Colonic mucosa (tissue), 4 donors: ENCODE measurements at regions not wholly inside any gene's neighbourhood (a gene's known extent, or its start where the extent isn't known, plus 50 kb on each side); places are given as distances from the start of the nearest gene placed in this dataset.
"Not testable (repeated sequence)": the region's sequence is repeated elsewhere in the genome, so short reads cannot be mapped to it uniquely, and the experiment has no call there.

Source experiments
- DNase-seq: peaks from one replicate; pipeline ENCODE4 v3.0.0-alpha.2; 2020
- H3K27ac ChIP-seq: fragments of 200-600 bp; one replicate; pipeline ENCODE4 v1.8.0; 2021
- H3K27me3 ChIP-seq: fragments of 200-600 bp; one replicate; pipeline ENCODE4 v1.8.0; 2021
- H3K36me3 ChIP-seq: fragments of 200-600 bp; one replicate; pipeline ENCODE4 v1.8.0; 2021
- H3K4me1 ChIP-seq: fragments of 200-600 bp; one replicate; pipeline ENCODE4 v1.8.0; 2021; ENCODE audit warnings: mild to moderate bottlenecking
- H3K4me3 ChIP-seq: fragments of 200-600 bp; one replicate; pipeline ENCODE4 v1.8.0; 2021
- H3K9ac ChIP-seq, 2 donors: one replicate each; pipeline ENCODE4 v1.7.0; 2013; ENCODE audit warnings: control low read depth in 2 of 2, low read depth in 2 of 2, low read length in 2 of 2
- H3K9me3 ChIP-seq: fragments of 200-600 bp; one replicate; pipeline ENCODE4 v1.8.0; 2021
- CTCF ChIP-seq: fragments of 200-600 bp; IDR thresholded peaks from one replicate; pipeline ENCODE4 v1.8.0; 2022; ENCODE audit warnings: antibody characterized with exemption, mild to moderate bottlenecking
- intact Hi-C: fragments of 100-400 bp; cut with DNase I; formaldehyde crosslinking; loops from one replicate; pipeline ENCODE4 v1.14.1; 2022
- donor health status: healthy.
- donor health status: DM: no; HTN: no; CAD: no.
- donor health status: DM: no; HTN: no; CAD: no.

GRCh38 chr5:116730706-116731105 lies 156.1 kb upstream of the SEMA6A start:
- TF ChIP-seq CTCF = no peak
- no peaks in the 10 kb centered on the region for H3K27me3 ChIP-seq
- H3K9ac ChIP-seq = no peak overlapping the region
- no peak overlapping the region for H3K4me3 ChIP-seq
- no peaks in the 10 kb centered on the region for H3K4me1 ChIP-seq
- no peak for DNase-seq
- no peak overlapping the region for H3K27ac ChIP-seq
- no peaks in the 10 kb centered on the region for H3K9me3 ChIP-seq
- no peaks in the 10 kb centered on the region for H3K36me3 ChIP-seq
- intact Hi-C loops = no loop called here

- H3K27me3 ChIP-seq = no peaks in the 10 kb centered on the region
- H3K9me3 ChIP-seq = no peaks in the 10 kb centered on the region
- H3K9ac ChIP-seq = no peak overlapping the region
- no peaks in the 10 kb centered on the region for H3K36me3 ChIP-seq
- intact Hi-C loops = no loop called here
- DNase-seq = no peak
- no peak overlapping the region for H3K27ac ChIP-seq
- H3K4me3 ChIP-seq = no peak overlapping the region
- H3K4me1 ChIP-seq = no peaks in the 10 kb centered on the region
- no peak for TF ChIP-seq CTCF
Measured at GRCh38 chr5:116730185-116730584, 155.6 kb upstream of the SEMA6A start.

- DNase-seq = no peak
- H3K27ac ChIP-seq = no peak overlapping the region
- intact Hi-C loops = no loop called here
- no peaks in the 10 kb centered on the region for H3K4me1 ChIP-seq
- no peaks in the 10 kb centered on the region for H3K36me3 ChIP-seq
- H3K4me3 ChIP-seq = no peak overlapping the region
- H3K9me3 ChIP-seq = no peaks in the 10 kb centered on the region
- H3K27me3 ChIP-seq = no peaks in the 10 kb centered on the region
- H3K9ac ChIP-seq = no peak overlapping the region
- no peak for TF ChIP-seq CTCF
Measured at GRCh38 chr5:116727248-116727647, 152.6 kb upstream of the SEMA6A start.

- H3K27ac ChIP-seq, DNase-seq, H3K4me1 ChIP-seq, H3K9me3 ChIP-seq, H3K9ac ChIP-seq, intact Hi-C loops, H3K4me3 ChIP-seq, H3K36me3 ChIP-seq, H3K27me3 ChIP-seq: not testable (repeated sequence)
Measured at GRCh38 chr5:116726180-116726579, 151.6 kb upstream of the SEMA6A start.

- no peak for DNase-seq
- intact Hi-C loops = no loop called here
- Histone ChIP-seq H3K36me3 (no peaks in the 10 kb centered on the region), H3K9ac (no peak overlapping the region), H3K27ac (no peak overlapping the region), H3K27me3 (no peaks in the 10 kb centered on the region), H3K9me3 (no peaks in the 10 kb centered on the region), H3K4me1 (no peaks in the 10 kb centered on the region), H3K4me3 (no peak overlapping the region)
- TF ChIP-seq CTCF = no peak
Measured at GRCh38 chr5:116724971-116725370, 150.3 kb upstream of the SEMA6A start.

GRCh38 chr5:116722651-116723050 lies 148.0 kb upstream of the SEMA6A start:
- no peak for DNase-seq

More at GRCh38 chr5:116722651-116723050, 148.0 kb upstream of the SEMA6A start:
- no peaks in the 10 kb centered on the region for H3K36me3 ChIP-seq
- H3K4me3 ChIP-seq = no peak overlapping the region
- no peak overlapping the region for H3K27ac ChIP-seq
- no peaks in the 10 kb centered on the region for H3K9me3 ChIP-seq
- intact Hi-C loops = no loop called here
- H3K4me1 ChIP-seq = no peaks in the 10 kb centered on the region
- no peaks in the 10 kb centered on the region for H3K27me3 ChIP-seq
- no peak overlapping the region for H3K9ac ChIP-seq
- no peak for TF ChIP-seq CTCF
